ENCODE measurements at regions not wholly inside any gene's neighbourhood (a gene's known extent, or its start where the extent isn't known, plus 50 kb on each side); places are given as distances from the start of the nearest gene placed in this dataset.

DNA sequence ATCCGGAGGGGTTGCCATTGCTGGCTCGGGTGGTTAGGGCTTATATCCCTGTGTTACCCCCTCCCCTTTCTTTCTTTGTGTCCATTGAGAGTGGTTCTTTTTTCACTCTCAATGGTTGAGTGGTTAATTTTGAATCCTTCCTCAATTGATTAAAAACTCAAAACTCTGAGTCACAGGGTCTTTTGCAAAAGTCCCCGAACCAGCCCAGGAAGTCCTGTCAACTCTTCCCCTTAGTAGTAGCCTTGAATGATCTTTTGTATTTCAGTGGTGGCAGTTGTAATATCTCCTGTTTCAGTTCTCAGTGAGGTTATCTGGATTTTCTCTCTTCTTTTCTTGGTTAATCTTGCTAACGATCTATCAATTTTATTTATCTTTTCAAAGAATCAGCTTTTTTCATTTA is 170.0 kb upstream of the GYPA start:
- TF ChIP-seq, protein P1, sequence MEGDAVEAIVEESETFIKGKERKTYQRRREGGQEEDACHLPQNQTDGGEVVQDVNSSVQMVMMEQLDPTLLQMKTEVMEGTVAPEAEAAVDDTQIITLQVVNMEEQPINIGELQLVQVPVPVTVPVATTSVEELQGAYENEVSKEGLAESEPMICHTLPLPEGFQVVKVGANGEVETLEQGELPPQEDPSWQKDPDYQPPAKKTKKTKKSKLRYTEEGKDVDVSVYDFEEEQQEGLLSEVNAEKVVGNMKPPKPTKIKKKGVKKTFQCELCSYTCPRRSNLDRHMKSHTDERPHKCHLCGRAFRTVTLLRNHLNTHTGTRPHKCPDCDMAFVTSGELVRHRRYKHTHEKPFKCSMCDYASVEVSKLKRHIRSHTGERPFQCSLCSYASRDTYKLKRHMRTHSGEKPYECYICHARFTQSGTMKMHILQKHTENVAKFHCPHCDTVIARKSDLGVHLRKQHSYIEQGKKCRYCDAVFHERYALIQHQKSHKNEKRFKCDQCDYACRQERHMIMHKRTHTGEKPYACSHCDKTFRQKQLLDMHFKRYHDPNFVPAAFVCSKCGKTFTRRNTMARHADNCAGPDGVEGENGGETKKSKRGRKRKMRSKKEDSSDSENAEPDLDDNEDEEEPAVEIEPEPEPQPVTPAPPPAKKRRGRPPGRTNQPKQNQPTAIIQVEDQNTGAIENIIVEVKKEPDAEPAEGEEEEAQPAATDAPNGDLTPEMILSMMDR (IDR thresholded peaks at IDR 0.05; ENCODE audit: low read depth, low read length): no peak
- no peaks in the 10 kb centered on the region for H3K27me3 ChIP-seq
- H3K4me1 ChIP-seq: no peaks in the 10 kb centered on the region
- no peaks in the 10 kb centered on the region for H3K9me3 ChIP-seq
- no peaks in the 10 kb centered on the region for H3K36me3 ChIP-seq
- no peak for DNase-seq
- no peak overlapping the region for H3K4me3 ChIP-seq (ENCODE audit: low read depth, low read length)

DNA sequence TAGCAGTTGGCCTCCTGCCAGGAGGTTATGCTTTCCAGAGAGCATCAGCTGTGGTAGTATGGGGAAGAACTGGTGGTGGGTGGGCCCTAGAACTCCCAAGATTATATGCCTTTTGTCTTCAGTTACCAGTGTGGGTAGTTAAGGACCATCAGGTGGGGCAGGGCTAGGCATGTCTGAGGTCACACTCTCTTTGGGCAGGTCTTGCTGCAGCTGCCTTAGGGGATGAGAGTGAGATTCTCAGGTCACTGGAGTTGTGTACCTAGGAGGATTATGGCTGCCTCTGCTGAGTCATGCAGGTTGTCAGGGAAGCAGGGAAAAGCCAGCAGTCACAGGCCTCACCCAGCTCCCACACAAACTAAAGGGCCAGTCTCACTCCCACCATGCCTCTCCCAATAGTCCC is 172.9 kb upstream of the GYPA start:
- Histone ChIP-seq H3K4me3 (ENCODE audit: low read depth, low read length) (no peak overlapping the region), H3K4me1 (no peaks in the 10 kb centered on the region), H3K9me3 (no peaks in the 10 kb centered on the region), H3K36me3 (no peaks in the 10 kb centered on the region), H3K27me3 (no peaks in the 10 kb centered on the region)
- no peak for DNase-seq
- TF ChIP-seq, protein P1 (IDR thresholded peaks at IDR 0.05; ENCODE audit: low read depth, low read length): no peak

DNA sequence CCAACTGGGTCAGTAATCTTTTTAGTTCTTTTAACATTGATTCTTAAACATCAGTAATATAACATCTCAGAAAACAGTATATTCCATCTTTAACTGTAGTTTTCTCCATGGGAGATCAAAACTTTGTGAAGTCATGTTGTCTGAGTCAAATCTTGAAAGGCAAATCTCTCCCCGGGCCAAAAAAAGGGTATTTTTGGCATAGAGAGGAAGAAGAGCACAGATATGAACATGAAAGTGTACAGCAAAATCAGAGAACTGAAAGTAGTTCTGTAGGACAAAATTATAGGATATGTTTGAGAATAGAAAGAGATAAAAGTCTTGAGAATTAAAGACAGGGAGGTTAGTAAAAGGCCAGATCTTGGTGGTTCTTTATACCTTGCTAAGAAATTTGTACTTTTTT is 176.4 kb upstream of the GYPA start:
- H3K9me3 ChIP-seq: no peaks in the 10 kb centered on the region
- DNase-seq: no peak
- H3K4me3 ChIP-seq (ENCODE audit: low read depth, low read length): no peak overlapping the region
- no peaks in the 10 kb centered on the region for H3K4me1 ChIP-seq
- TF ChIP-seq, protein P1 (IDR thresholded peaks at IDR 0.05; ENCODE audit: low read depth, low read length): no peak
- H3K27me3 ChIP-seq: no peaks in the 10 kb centered on the region
- H3K36me3 ChIP-seq: no peaks in the 10 kb centered on the region

DNA sequence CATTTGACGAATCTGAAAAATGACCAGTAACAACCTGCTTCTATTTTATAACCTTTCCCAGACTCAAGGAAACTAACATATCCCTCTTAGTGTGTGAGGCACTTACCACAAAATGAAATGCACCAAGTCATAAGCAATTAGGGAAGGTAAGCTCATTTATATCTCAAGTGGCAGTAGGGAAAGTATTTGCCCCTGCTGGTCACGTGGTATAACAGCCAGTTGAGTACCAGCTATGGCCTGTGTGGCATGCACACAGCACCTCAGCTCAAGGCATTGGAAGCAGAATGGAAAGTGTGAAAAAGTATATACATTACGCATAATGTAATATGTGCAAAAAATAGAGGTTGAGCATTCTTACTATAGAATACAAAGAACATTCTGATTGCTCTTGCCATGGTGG is 178.3 kb upstream of the GYPA start:
- Histone ChIP-seq H3K27me3 (no peaks in the 10 kb centered on the region), H3K4me3 (ENCODE audit: low read depth, low read length) (no peak overlapping the region), H3K36me3 (no peaks in the 10 kb centered on the region), H3K9me3 (no peaks in the 10 kb centered on the region), H3K4me1 (no peaks in the 10 kb centered on the region)
- DNase-seq: no peak
- TF ChIP-seq, protein P1 (IDR thresholded peaks at IDR 0.05; ENCODE audit: low read depth, low read length): 0 out of 2 replicates have a peak, but pooled peaks have one; percentile 8

DNA sequence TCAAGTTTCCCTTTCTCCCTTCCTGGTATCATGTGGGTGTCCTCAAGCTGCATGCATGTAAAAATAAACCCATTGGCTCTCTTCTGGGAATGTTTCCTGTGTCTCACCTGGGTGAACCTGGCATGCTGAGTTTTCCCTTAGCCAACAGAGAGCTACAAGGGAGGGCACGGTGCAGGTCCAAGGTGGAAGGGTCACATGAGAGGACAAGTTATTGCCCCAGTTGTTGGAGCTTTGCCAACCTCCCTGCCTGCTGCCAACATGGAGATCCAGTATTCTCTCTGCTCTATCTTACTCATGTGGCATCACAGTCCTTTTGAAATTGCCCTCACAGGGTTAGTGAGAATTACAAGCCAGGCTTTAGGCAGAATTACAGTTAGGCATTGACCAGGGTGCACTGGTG is 196.1 kb upstream of the GYPA start:
- Histone ChIP-seq H3K4me1 (no peaks in the 10 kb centered on the region), H3K36me3 (no peaks in the 10 kb centered on the region), H3K27me3 (no peaks in the 10 kb centered on the region), H3K9me3 (no peaks in the 10 kb centered on the region), H3K4me3 (ENCODE audit: low read depth, low read length) (no peak overlapping the region)
- DNase-seq: no peak
- TF ChIP-seq, protein P1 (IDR thresholded peaks at IDR 0.05; ENCODE audit: low read depth, low read length): no peak

DNA sequence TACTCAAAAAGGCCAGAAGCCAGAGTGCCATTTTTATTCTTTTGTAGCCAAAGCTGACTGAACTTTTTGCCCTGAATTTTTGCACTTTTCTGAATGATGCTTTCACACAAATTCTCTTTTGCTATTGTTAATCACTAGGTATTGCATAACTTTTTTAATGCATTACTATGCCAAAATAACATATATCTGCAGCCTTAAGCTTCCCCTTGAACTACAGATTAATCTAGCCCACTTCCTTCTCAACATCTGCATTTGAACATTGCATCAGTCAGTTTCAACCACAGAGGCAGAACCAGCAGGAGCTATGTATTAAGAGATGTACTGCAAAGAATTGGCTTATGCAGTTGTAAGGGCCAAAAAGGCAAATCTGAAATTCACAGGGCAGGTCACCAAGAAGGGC is 197.6 kb upstream of the GYPA start:
- H3K27me3 ChIP-seq: no peaks in the 10 kb centered on the region
- TF ChIP-seq, protein P1 (IDR thresholded peaks at IDR 0.05; ENCODE audit: low read depth, low read length): no peak
- DNase-seq: no peak
- H3K4me1 ChIP-seq: no peaks in the 10 kb centered on the region
- H3K4me3 ChIP-seq (ENCODE audit: low read depth, low read length): no peak overlapping the region
- H3K36me3 ChIP-seq: no peaks in the 10 kb centered on the region
- H3K9me3 ChIP-seq: no peaks in the 10 kb centered on the region

Measured in BE2C (cell line).